K562 (cell line): ENCODE measurements at regions not wholly inside any gene's neighbourhood (a gene's known extent, or its start where the extent isn't known, plus 50 kb on each side); places are given as distances from the start of the nearest gene placed in this dataset.

ENCODE experiments used
- FOXA1 ChIP-seq: fragments of 450-650 bp; IDR thresholded peaks from 2 replicates; pipeline ENCODE4 v1.6.1; 2016; ENCODE audit warnings: mild to moderate bottlenecking, borderline replicate concordance
- MCM7 ChIP-seq, 2 experiments: fragments of 450-650 bp; IDR thresholded peaks; 2 replicates each; pipeline ENCODE4 v1.6.1; 2016 to 2018
- MGA ChIP-seq: fragments of 450-650 bp; IDR thresholded peaks from 2 replicates; pipeline ENCODE4 v1.6.1; 2016; ENCODE audit warnings: mild to moderate bottlenecking, moderate library complexity
- NBN ChIP-seq: fragments of 450-650 bp; IDR thresholded peaks from 2 replicates; pipeline ENCODE4 v1.6.1; 2016; ENCODE audit warnings: low read depth, mild to moderate bottlenecking
- RAD21 ChIP-seq, 2 experiments: fragments of 250-450 bp in 1 of 2; fragments of 450-650 bp in 1 of 2; sonication (Bioruptor Pico) in 1 of 2; formaldehyde crosslinking in 1 of 2; IDR thresholded peaks in 1 of 2; conservative IDR thresholded peaks in 1 of 2; 2 replicates each; pipeline versions ENCODE4 v1.4.0 to v1.8.0; 2020 to 2022; ENCODE audit warnings: mild to moderate bottlenecking in 2 of 2, moderate library complexity in 1 of 2
- RB1 ChIP-seq: fragments of 450-650 bp; IDR thresholded peaks from 2 replicates; pipeline ENCODE4 v1.6.1; 2017; ENCODE audit warnings: low read depth, mild to moderate bottlenecking
- RBBP5 ChIP-seq: fragments of 200-600 bp; sonication (generic); IDR thresholded peaks from 2 replicates; pipeline ENCODE4 v1.6.1; 2012; ENCODE audit warnings: borderline replicate concordance, mild to moderate bottlenecking, low read length, control low read depth, inconsistent platforms; ENCODE audit not compliant: insufficient read depth, poor library complexity, severe bottlenecking
- ZNF121 ChIP-seq: sonication (generic); formaldehyde crosslinking; conservative IDR thresholded peaks from 2 replicates; pipeline ENCODE4 v1.8.0; 2022; ENCODE audit warnings: missing genetic modification reagents
- ZNF133 ChIP-seq: fragments of 250-450 bp; sonication (Bioruptor Pico); IDR thresholded peaks from 2 replicates; pipeline ENCODE4 v1.4.0; 2020; ENCODE audit warnings: mild to moderate bottlenecking
- ZNF507 ChIP-seq: conservative IDR thresholded peaks from 2 replicates; pipeline ENCODE4 v1.6.1; 2017; ENCODE audit warnings: missing genetic modification characterization, missing compliant biosample characterization
- TF ChIP-seq, protein P1 (sequence below): fragments of 200-800 bp; sonication (Bioruptor generic); IDR thresholded peaks from 2 replicates; pipeline ENCODE4 v1.6.1; 2016; ENCODE audit warnings: missing genetic modification characterization, missing compliant biosample characterization

DNA sequence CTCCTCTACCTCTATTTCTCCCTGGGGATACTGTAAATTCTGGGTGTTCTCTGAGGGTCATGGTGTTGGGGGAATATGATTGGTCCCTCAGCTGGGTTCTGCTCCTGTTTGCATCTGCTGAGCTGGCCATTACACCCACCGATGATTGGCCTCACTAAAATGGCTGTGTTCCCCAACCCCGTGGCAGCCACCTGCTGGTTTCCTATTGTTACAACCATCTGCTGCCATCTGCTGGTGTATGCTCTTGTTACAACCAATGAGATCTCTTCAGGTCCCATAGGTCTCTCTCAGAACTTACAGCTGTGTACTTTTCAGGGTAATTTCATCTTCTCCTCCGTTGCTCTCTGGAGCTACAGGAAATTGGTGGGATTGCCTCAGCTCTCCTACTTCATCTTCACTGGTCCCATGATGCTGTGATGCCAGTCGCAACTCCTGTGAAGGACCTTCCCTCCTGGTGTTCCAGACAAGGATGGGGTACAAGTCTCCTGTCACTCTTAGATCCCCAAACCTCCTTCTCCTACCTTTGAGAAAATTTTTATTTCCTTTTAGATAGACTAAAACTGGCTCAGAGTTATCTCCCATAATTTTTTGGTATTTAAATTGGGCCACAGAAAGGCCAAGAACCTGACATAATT, 303.5 kb upstream of the SMIM30 start (continued):
- TF ChIP-seq, protein P1, sequence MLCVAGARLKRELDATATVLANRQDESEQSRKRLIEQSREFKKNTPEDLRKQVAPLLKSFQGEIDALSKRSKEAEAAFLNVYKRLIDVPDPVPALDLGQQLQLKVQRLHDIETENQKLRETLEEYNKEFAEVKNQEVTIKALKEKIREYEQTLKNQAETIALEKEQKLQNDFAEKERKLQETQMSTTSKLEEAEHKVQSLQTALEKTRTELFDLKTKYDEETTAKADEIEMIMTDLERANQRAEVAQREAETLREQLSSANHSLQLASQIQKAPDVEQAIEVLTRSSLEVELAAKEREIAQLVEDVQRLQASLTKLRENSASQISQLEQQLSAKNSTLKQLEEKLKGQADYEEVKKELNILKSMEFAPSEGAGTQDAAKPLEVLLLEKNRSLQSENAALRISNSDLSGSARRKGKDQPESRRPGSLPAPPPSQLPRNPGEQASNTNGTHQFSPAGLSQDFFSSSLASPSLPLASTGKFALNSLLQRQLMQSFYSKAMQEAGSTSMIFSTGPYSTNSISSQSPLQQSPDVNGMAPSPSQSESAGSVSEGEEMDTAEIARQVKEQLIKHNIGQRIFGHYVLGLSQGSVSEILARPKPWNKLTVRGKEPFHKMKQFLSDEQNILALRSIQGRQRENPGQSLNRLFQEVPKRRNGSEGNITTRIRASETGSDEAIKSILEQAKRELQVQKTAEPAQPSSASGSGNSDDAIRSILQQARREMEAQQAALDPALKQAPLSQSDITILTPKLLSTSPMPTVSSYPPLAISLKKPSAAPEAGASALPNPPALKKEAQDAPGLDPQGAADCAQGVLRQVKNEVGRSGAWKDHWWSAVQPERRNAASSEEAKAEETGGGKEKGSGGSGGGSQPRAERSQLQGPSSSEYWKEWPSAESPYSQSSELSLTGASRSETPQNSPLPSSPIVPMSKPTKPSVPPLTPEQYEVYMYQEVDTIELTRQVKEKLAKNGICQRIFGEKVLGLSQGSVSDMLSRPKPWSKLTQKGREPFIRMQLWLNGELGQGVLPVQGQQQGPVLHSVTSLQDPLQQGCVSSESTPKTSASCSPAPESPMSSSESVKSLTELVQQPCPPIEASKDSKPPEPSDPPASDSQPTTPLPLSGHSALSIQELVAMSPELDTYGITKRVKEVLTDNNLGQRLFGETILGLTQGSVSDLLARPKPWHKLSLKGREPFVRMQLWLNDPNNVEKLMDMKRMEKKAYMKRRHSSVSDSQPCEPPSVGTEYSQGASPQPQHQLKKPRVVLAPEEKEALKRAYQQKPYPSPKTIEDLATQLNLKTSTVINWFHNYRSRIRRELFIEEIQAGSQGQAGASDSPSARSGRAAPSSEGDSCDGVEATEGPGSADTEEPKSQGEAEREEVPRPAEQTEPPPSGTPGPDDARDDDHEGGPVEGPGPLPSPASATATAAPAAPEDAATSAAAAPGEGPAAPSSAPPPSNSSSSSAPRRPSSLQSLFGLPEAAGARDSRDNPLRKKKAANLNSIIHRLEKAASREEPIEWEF (CRISPR knock-in tag), result no peak
- TF ChIP-seq MCM7 (IDR thresholded peaks at IDR 0.05) (no peak), FOXA1 (no peak), RBBP5 (no peak), RAD21 (CRISPR knock-in tag; conservative IDR thresholded peaks at IDR 0.05 in 1 of 2, IDR thresholded peaks at IDR 0.05 in 1 of 2) (peak; percentile 94 to 95), ZNF133 (no peak), NBN (no peak), ZNF121 (CRISPR knock-in tag) (no peak), MGA (peak; percentile 49; the same call in 1 of the 2 replicates), RB1 (peak; percentile 62), ZNF507 (tag) (no peak)
